H1 (cell line): ENCODE measurements at regions not wholly inside any gene's neighbourhood (a gene's known extent, or its start where the extent isn't known, plus 50 kb on each side); places are given as distances from the start of the nearest gene placed in this dataset.

ENCODE experiments used
- CTCF ChIA-PET: fragments of 300-600 bp; sonication (Branson Sonifier 250); formaldehyde crosslinking; loops from one replicate; lab custom pipeline; 2021; ENCODE audit not compliant: partially characterized antibody; lab: Charles Lee
- POLR2A ChIA-PET: fragments of 300-600 bp; sonication (Branson Sonifier 250); formaldehyde crosslinking; loops from one replicate; lab custom pipeline; 2021; ENCODE audit warnings: inconsistent platforms; ENCODE audit not compliant: partially characterized antibody; lab: Charles Lee
- DNase-seq, 2 experiments: peaks; one replicate each; pipeline versions ENCODE4 v3.0.0 to v3.0.0-alpha.2; 2010 to 2022; ENCODE audit warnings: low spot score in 2 of 2, low read depth in 1 of 2, mixed read lengths in 1 of 2
- FAIRE-seq: peaks from 2 replicates; lab custom pipeline; 2011; peaks lifted over from hg19 to GRCh38; lab: Jason Lieb, UNC
- H2AFZ ChIP-seq: 2 replicates; pipeline ENCODE4 v1.8.1; 2012; ENCODE audit warnings: low read length, inconsistent platforms
- H2AK5ac ChIP-seq: 2 replicates; pipeline ENCODE4 v1.6.1; 2013; ENCODE audit warnings: low read depth, low read length
- H2BK120ac ChIP-seq: replicated peaks from 2 replicates; pipeline ENCODE3; 2013; ENCODE audit warnings: low read depth, low read length, inconsistent platforms
- H2BK12ac ChIP-seq: 2 replicates; pipeline ENCODE4 v1.6.1; 2013; ENCODE audit warnings: low read depth, low read length
- H2BK15ac ChIP-seq: 2 replicates; pipeline ENCODE4 v1.6.1; 2013; ENCODE audit warnings: low read length
- H2BK20ac ChIP-seq: 2 replicates; pipeline ENCODE4 v1.6.1; 2013; ENCODE audit warnings: low read length
- H2BK5ac ChIP-seq: 2 replicates; pipeline ENCODE4 v1.6.1; 2013; ENCODE audit warnings: low read depth, low read length
- H3K14ac ChIP-seq: 2 replicates; pipeline ENCODE4 v1.6.1; 2013; ENCODE audit warnings: inconsistent platforms; ENCODE audit not compliant: insufficient read length
- H3K18ac ChIP-seq: 2 replicates; pipeline ENCODE4 v1.6.1; 2013; ENCODE audit warnings: low read length; ENCODE audit errors: extremely low read depth
- H3K23ac ChIP-seq: 2 replicates; pipeline ENCODE4 v1.6.1; 2013; ENCODE audit warnings: inconsistent platforms; ENCODE audit not compliant: insufficient read length
- H3K23me2 ChIP-seq: 2 replicates; pipeline ENCODE4 v1.6.1; 2013; ENCODE audit warnings: low read depth, low read length
- H3K27ac ChIP-seq: 2 replicates; pipeline ENCODE4 v1.6.1; 2011; ENCODE audit warnings: low read depth, low read length, inconsistent platforms
- H3K27me3 ChIP-seq, 4 experiments: replicated peaks in 1 of 4; 1 replicate in 1 of 4; 2 replicates in 3 of 4; pipeline versions ENCODE4 v1.6.1 to v1.8.1; 2011 to 2013; ENCODE audit warnings: low read length in 3 of 4, mild to moderate bottlenecking in 3 of 4, inconsistent platforms in 2 of 4, mixed read lengths in 2 of 4, moderate library complexity in 1 of 4; ENCODE audit not compliant: control insufficient read depth in 3 of 4, insufficient read depth in 3 of 4; ENCODE audit errors: extremely low read depth in 1 of 4
- H3K36me3 ChIP-seq, 4 experiments: 2 replicates each; pipeline versions ENCODE4 v1.6.1 to v1.8.1; 2011 to 2013; ENCODE audit warnings: mild to moderate bottlenecking in 4 of 4, low read length in 3 of 4, moderate library complexity in 2 of 4, control low read depth in 1 of 4, inconsistent platforms in 1 of 4; ENCODE audit not compliant: insufficient read depth in 4 of 4, control insufficient read depth in 2 of 4
- H3K4ac ChIP-seq: replicated peaks from 2 replicates; pipeline ENCODE3; 2013; ENCODE audit warnings: low read length, low read depth, mixed read lengths, inconsistent platforms; ENCODE audit not compliant: insufficient read length
- H3K4me1 ChIP-seq, 4 experiments: replicated peaks in 1 of 4; 1 replicate in 1 of 4; 2 replicates in 3 of 4; pipeline versions ENCODE4 v1.6.1 to v1.8.1; 2011 to 2013; ENCODE audit warnings: low read length in 3 of 4, inconsistent platforms in 2 of 4, mixed read lengths in 1 of 4; ENCODE audit not compliant: insufficient read depth in 4 of 4, control insufficient read depth in 3 of 4
- H3K4me2 ChIP-seq, 2 experiments: 2 replicates each; pipeline versions ENCODE4 v1.6.1 to v1.8.1; 2011 to 2013; ENCODE audit warnings: low read depth in 2 of 2, low read length in 2 of 2, control low read depth in 1 of 2, inconsistent platforms in 1 of 2, mild to moderate bottlenecking in 1 of 2; ENCODE audit not compliant: insufficient read depth in 1 of 2
- H3K4me3 ChIP-seq, 4 experiments: fragments of 200-600, 300-600 bp in 1 of 4; sonication (generic), shearing (Covaris generic), sonication (Bioruptor Twin) in 1 of 4; 2 replicates each; pipeline versions ENCODE4 v1.5.1 to v1.8.1; 2011 to 2016; ENCODE audit warnings: low read length in 4 of 4, low read depth in 3 of 4, control low read depth in 2 of 4, inconsistent platforms in 2 of 4, mild to moderate bottlenecking in 2 of 4, mixed read lengths in 1 of 4, moderate library complexity in 1 of 4; ENCODE audit not compliant: insufficient read depth in 2 of 4; ENCODE audit errors: extremely low read depth in 1 of 4
- H3K56ac ChIP-seq: replicated peaks from 2 replicates; pipeline ENCODE3; 2013; ENCODE audit warnings: low read depth, mild to moderate bottlenecking, mixed read lengths, low read length, inconsistent platforms; ENCODE audit not compliant: insufficient read length
- H3K79me1 ChIP-seq: 2 replicates; pipeline ENCODE4 v1.6.1; 2013; ENCODE audit warnings: low read depth, low read length, control low read depth
- H3K79me2 ChIP-seq, 2 experiments: 2 replicates each; pipeline versions ENCODE4 v1.6.1 to v1.8.1; 2012 to 2013; ENCODE audit warnings: low read length in 2 of 2, mild to moderate bottlenecking in 2 of 2, inconsistent platforms in 1 of 2; ENCODE audit not compliant: insufficient read depth in 2 of 2, control insufficient read depth in 1 of 2
- H3K9ac ChIP-seq, 4 experiments: replicated peaks in 1 of 4; 1 replicate in 1 of 4; 2 replicates in 3 of 4; pipeline versions ENCODE4 v1.6.1 to v1.8.1; 2011 to 2013; ENCODE audit warnings: low read depth in 3 of 4, low read length in 3 of 4, control low read depth in 2 of 4, mild to moderate bottlenecking in 2 of 4, moderate library complexity in 2 of 4, inconsistent platforms in 1 of 4; ENCODE audit errors: extremely low read depth in 1 of 4
- H3K9me3 ChIP-seq, 2 experiments: 2 replicates each; pipeline versions ENCODE4 v1.6.1 to v1.8.1; 2012 to 2013; ENCODE audit warnings: mild to moderate bottlenecking in 2 of 2, moderate library complexity in 2 of 2, control low read depth in 1 of 2, inconsistent platforms in 1 of 2, low read depth in 1 of 2, low read length in 1 of 2, mixed read lengths in 1 of 2; ENCODE audit not compliant: insufficient read depth in 2 of 2
- H4K20me1 ChIP-seq, 2 experiments: replicated peaks in 1 of 2; 2 replicates each; pipeline versions ENCODE3 to v1.8.1; 2011 to 2013; ENCODE audit warnings: inconsistent platforms in 2 of 2, low read length in 2 of 2, mild to moderate bottlenecking in 1 of 2; ENCODE audit not compliant: insufficient read depth in 2 of 2, control insufficient read depth in 1 of 2
- H4K5ac ChIP-seq: 2 replicates; pipeline ENCODE4 v1.6.1; 2013; ENCODE audit warnings: low read length, low read depth, mixed read lengths, inconsistent platforms; ENCODE audit not compliant: insufficient read length
- H4K8ac ChIP-seq: 2 replicates; pipeline ENCODE4 v1.8.0; 2013; ENCODE audit warnings: mild to moderate bottlenecking, moderate library complexity, low read length, inconsistent platforms; ENCODE audit not compliant: insufficient read depth; ENCODE audit errors: extremely low read depth
- H4K91ac ChIP-seq: replicated peaks from 2 replicates; pipeline ENCODE3; 2013; ENCODE audit warnings: low read length, mixed read lengths, inconsistent platforms; ENCODE audit not compliant: insufficient read length
- ASH2L ChIP-seq: fragments of 200-600, 300-600 bp; sonication (generic); IDR thresholded peaks from one replicate; pipeline ENCODE4 v1.7.1; 2017; ENCODE audit warnings: low read length
- RXRA ChIP-seq: IDR thresholded peaks from 2 replicates; pipeline ENCODE4 v1.6.1; 2011; ENCODE audit warnings: low read depth, mild to moderate bottlenecking, low read length, moderate library complexity; ENCODE audit not compliant: insufficient read depth
- TF ChIP-seq, protein P1 (sequence below): IDR thresholded peaks from 2 replicates; pipeline ENCODE4 v1.6.1; 2011; ENCODE audit warnings: low read length, improper control_type of control experiment

GRCh38 chr19:28575816-28576215, 637.1 kb downstream of the UQCRFS1 start:
- no peak overlapping the region for H3K18ac ChIP-seq
- no peak overlapping the region for H2BK120ac ChIP-seq
- H2BK5ac ChIP-seq = no peak overlapping the region
- no peak overlapping the region for H4K91ac ChIP-seq
- H3K79me1 ChIP-seq = no peaks in the 10 kb centered on the region
- POLR2A ChIA-PET = no interaction called here
- H2BK12ac ChIP-seq = no peak overlapping the region
- H2BK20ac ChIP-seq = no peak overlapping the region
- CTCF ChIA-PET = interaction anchor here (1.2 kb wide), 1 partner anchor 13 kb away, joined by 3 read pairs; no protein-coding TSS in a partner anchor
- H3K23me2 ChIP-seq = peaks cover 2% of the 10 kb centered on the region; the same call in 1 of the 2 replicates
- H3K14ac ChIP-seq = no peak overlapping the region
- H3K9me3 ChIP-seq = no peaks in the 10 kb centered on the region
- TF ChIP-seq RXRA (no peak), ASH2L (no peak)
- TF ChIP-seq, protein P1, sequence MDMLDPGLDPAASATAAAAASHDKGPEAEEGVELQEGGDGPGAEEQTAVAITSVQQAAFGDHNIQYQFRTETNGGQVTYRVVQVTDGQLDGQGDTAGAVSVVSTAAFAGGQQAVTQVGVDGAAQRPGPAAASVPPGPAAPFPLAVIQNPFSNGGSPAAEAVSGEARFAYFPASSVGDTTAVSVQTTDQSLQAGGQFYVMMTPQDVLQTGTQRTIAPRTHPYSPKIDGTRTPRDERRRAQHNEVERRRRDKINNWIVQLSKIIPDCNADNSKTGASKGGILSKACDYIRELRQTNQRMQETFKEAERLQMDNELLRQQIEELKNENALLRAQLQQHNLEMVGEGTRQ = no peak
- no peak overlapping the region; the same call in 1 of the 2 replicates for H2AK5ac ChIP-seq
- no peak overlapping the region for H3K56ac ChIP-seq
- no peak overlapping the region for H3K4ac ChIP-seq
- no peak overlapping the region for H3K23ac ChIP-seq
- no peak for DNase-seq
- H2AFZ ChIP-seq = no peak overlapping the region
- H4K8ac ChIP-seq = no peak overlapping the region
- no peaks in the 10 kb centered on the region for H3K36me3 ChIP-seq
- 0 out of 2 replicates have a peak overlapping the region, but pooled peaks have one; percentile 49 for H2BK15ac ChIP-seq
- H3K4me1 ChIP-seq = peaks cover 1 to 6% (median 2%) of the 10 kb centered on the region in 4 experiments; a peak in 3 of 7 replicates
- H4K20me1 ChIP-seq = no peaks in the 10 kb centered on the region
- no peak overlapping the region for H3K27ac ChIP-seq
- H3K9ac ChIP-seq = no peak overlapping the region
- H4K5ac ChIP-seq = no peak overlapping the region
- no peak overlapping the region for H3K4me2 ChIP-seq
- no peak for FAIRE-seq
- no peak overlapping the region for H3K4me3 ChIP-seq
- no peaks in the 10 kb centered on the region for H3K79me2 ChIP-seq
- H3K27me3 ChIP-seq = no peaks in the 10 kb centered on the region
